NCI-H2029 treated with DMSO at 0.1 percent for 48 hours (cell line): ENCODE measurements at regions not wholly inside any gene's neighbourhood (a gene's known extent, or its start where the extent isn't known, plus 50 kb on each side); places are given as distances from the start of the nearest gene placed in this dataset.

Experiments used
- DNase-seq: peaks from one replicate; lab custom pipeline; 2025; lab: John Stamatoyannopoulos, UW

DNA sequence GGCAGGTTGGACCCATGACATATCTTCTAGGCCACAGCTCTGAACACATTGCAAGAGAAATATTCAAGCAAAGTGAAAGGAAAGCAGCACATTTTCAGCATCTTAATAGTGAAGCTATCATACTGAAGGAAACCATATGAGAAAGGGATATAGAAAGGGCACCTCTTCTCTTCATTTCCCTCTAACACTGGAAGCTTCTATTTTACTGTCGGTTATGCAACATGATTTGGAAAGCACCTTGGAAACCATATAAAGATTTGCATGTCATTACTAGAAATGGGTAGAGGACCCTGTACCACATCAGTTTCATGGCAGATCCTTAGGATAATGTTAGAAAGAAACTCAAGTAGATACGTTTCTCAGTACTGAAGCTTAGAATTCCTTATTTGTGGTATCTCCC lies 70.5 kb upstream of the HMGN3 start:
- no peak for DNase-seq

DNA sequence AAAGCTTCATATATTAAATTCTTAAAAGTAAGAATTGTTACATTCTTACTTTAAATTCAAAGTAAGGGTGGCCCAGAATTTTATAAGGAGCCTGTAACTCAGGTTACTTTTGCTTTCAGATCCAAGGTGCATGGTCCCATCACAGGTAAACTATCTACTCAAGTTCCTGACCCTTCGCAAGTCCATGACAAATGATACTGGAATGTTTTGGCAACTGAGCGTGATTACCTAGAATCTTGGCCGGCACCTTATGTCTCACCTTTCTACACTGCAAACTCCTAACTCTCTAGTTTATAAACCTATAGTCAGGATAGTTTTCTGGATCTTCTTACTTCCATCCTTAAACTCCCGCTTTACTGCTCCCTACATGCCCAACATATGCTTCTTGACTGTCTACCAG lies 67.9 kb upstream of the HMGN3 start:
- no peak for DNase-seq

DNA sequence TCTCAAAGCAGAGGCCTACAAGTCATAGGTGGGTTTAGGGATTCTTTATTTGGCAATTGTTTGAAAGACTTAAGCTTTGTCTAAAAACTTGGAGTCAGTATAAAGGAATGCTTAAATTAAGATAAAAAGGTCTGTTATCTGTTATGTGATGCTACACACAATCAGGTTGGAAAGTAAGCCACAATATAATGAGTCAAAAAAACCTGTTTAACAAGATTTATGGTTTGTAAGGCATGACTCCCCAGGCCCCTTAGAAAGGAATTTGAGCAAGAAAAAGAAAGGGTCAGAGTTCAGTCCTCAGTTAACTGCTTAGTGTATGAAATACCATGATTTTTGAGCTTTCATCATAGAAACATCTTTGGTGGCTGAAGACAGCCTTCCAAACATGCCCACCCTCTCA lies 66.8 kb upstream of the HMGN3 start:
- DNase-seq, result no peak

DNA sequence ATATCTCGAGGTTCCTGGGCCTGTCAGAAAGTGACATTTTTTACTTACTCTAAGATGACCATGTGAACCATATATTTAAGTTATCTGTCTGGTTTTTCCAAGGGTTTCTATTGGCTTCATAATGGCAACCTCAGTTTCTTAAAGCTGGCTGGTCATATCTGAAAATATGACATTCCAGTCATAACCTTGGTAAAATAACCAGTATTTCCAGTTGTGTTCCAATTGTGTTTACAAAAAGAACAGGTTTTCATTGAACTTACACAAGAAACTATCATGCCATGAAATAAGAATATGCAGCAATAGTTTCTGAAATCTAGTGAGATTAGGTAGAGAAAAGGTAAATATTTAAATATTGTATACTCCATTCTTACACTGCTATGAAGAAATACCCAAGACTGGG lies 61.7 kb upstream of the HMGN3 start:
- DNase-seq, result no peak
